ENCODE measurements at regions not wholly inside any gene's neighbourhood (a gene's known extent, or its start where the extent isn't known, plus 50 kb on each side); places are given as distances from the start of the nearest gene placed in this dataset.
"Not testable (repeated sequence)": the region's sequence is repeated elsewhere in the genome, so short reads cannot be mapped to it uniquely, and the experiment has no call there.

DNA sequence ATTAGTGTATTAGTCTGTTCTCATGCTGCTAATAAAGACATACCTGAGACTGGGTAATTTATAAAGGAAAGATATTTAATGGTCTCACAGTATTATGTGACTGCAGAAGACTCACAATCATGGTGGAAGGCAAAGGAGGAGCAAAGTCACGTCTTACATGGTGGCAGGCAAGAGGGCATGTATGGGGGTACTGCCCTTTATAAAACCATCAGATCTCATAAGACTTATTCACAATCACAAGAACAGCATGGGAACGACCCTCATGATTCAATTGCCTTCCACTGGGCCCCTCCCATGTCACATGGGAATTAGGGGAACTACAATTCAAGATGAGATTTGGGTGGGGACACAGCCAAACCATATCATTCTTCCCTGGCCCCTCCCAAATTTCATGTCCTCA lies 52.7 kb upstream of the ST3GAL5 start:
- not testable (repeated sequence) for DNase-seq (ENCODE audit: low spot score)

DNA sequence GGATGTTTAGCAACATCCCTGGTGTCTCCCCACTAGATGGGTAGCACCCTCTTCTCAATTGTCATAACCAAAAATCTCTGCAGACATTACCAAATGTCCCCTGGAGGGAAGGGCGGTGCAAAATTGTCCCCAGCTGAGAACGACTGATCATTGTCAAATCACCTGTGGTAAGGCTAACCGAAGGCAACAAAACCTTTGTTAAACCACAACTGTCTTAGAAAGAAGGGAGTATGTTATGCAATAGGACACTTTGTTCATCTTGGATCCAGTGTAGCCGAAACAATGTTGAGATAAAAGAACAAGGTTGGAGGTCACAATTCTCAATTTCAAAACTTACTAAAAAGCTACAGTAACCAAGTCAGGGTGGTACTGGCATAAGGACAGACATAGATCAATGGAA lies 50.3 kb upstream of the ST3GAL5 start:
- DNase-seq (ENCODE audit: low spot score), result no peak
